SK-N-SH treated with all-trans-retinoic acid at 6 μM for 48 hours (cell line): ENCODE measurements at regions not wholly inside any gene's neighbourhood (a gene's known extent, or its start where the extent isn't known, plus 50 kb on each side); places are given as distances from the start of the nearest gene placed in this dataset.
A peak's percentile ranks its signal among the peaks of the same experiment; 100 is the strongest.

ENCODE experiments used
- ATAC-seq: fragments of 200-7000 bp; cut with Tn5 transposase; 3 replicates; pipeline ENCODE4 v1.9.1; 2020; ENCODE audit warnings: mild to moderate bottlenecking, moderate library complexity
- ARNTL ChIP-seq: fragments of 450-650 bp; formaldehyde crosslinking; IDR thresholded peaks from 2 replicates; pipeline ENCODE4 v1.5.0; 2020; ENCODE audit warnings: low read depth, mild to moderate bottlenecking, moderate library complexity, borderline replicate concordance
- BACH2 ChIP-seq: fragments of 250-450 bp; sonication (Bioruptor Pico); IDR thresholded peaks from 2 replicates; pipeline ENCODE4 v1.9.0; 2021; ENCODE audit warnings: mild to moderate bottlenecking, borderline replicate concordance
- CREB5 ChIP-seq: fragments of 250-450 bp; sonication (Bioruptor Pico); IDR thresholded peaks from 2 replicates; pipeline ENCODE4 v1.5.1; 2020; ENCODE audit warnings: low read depth, mild to moderate bottlenecking, moderate library complexity
- CSRNP3 ChIP-seq: fragments of 250-450 bp; sonication (Bioruptor Pico); IDR thresholded peaks from 2 replicates; pipeline ENCODE4 v1.5.1; 2021; ENCODE audit warnings: mild to moderate bottlenecking, moderate library complexity
- ESRRG ChIP-seq: fragments of 250-450 bp; sonication (Bioruptor Pico); IDR thresholded peaks from 2 replicates; pipeline ENCODE4 v1.6.1; 2021; ENCODE audit warnings: mild to moderate bottlenecking
- GLIS3 ChIP-seq: fragments of 250-450 bp; sonication (Bioruptor Pico); IDR thresholded peaks from 2 replicates; pipeline ENCODE4 v1.5.0; 2020; ENCODE audit warnings: mild to moderate bottlenecking, moderate library complexity
- ISL1 ChIP-seq: fragments of 250-450 bp; sonication (Bioruptor Pico); IDR thresholded peaks from 2 replicates; pipeline ENCODE4 v2.1.2; 2022; ENCODE audit warnings: mild to moderate bottlenecking, moderate library complexity
- PATZ1 ChIP-seq: fragments of 250-450 bp; sonication (Bioruptor Pico); IDR thresholded peaks from 2 replicates; pipeline ENCODE4 v1.8.0; 2020; ENCODE audit warnings: mild to moderate bottlenecking, moderate library complexity, borderline replicate concordance
- POU6F1 ChIP-seq: fragments of 250-450 bp; sonication (Bioruptor Pico); IDR thresholded peaks from 2 replicates; pipeline ENCODE4 v1.8.0; 2021; ENCODE audit warnings: low read depth, mild to moderate bottlenecking, moderate library complexity, borderline replicate concordance
- PPARA ChIP-seq: fragments of 250-450 bp; sonication (Bioruptor Pico); IDR thresholded peaks from 2 replicates; pipeline ENCODE4 v1.5.0; 2020; ENCODE audit warnings: mild to moderate bottlenecking, borderline replicate concordance
- RARB ChIP-seq: fragments of 250-450 bp; sonication (Bioruptor Pico); IDR thresholded peaks from 2 replicates; pipeline ENCODE4 v1.8.0; 2021; ENCODE audit warnings: mild to moderate bottlenecking, moderate library complexity
- SNAI2 ChIP-seq: fragments of 250-450 bp; sonication (Bioruptor Pico); IDR thresholded peaks from 2 replicates; pipeline ENCODE4 v1.5.0; 2020; ENCODE audit warnings: mild to moderate bottlenecking, moderate library complexity
- TCF4 ChIP-seq: fragments of 250-450 bp; sonication (Bioruptor Pico); IDR thresholded peaks from 2 replicates; pipeline ENCODE4 v1.8.0; 2021; ENCODE audit warnings: mild to moderate bottlenecking, moderate library complexity, borderline replicate concordance
- TOX ChIP-seq: fragments of 250-450 bp; sonication (Bioruptor Pico); IDR thresholded peaks from 2 replicates; pipeline ENCODE4 v1.8.0; 2021; ENCODE audit warnings: mild to moderate bottlenecking, moderate library complexity, borderline replicate concordance
- TSHZ2 ChIP-seq: fragments of 250-450 bp; sonication (Bioruptor Pico); IDR thresholded peaks from 2 replicates; pipeline ENCODE4 v1.5.0; 2020; ENCODE audit warnings: mild to moderate bottlenecking, moderate library complexity
- ZC3H10 ChIP-seq: fragments of 250-450 bp; sonication (Bioruptor Pico); IDR thresholded peaks from 2 replicates; pipeline ENCODE4 v1.5.1; 2021; ENCODE audit warnings: mild to moderate bottlenecking, moderate library complexity
- ZFP3 ChIP-seq: fragments of 250-450 bp; sonication (Bioruptor Pico); IDR thresholded peaks from 2 replicates; pipeline ENCODE4 v1.5.0; 2020; ENCODE audit warnings: mild to moderate bottlenecking, moderate library complexity
- ZNF565 ChIP-seq: fragments of 450-650 bp; formaldehyde crosslinking; conservative IDR thresholded peaks from 2 replicates; pipeline ENCODE4 v1.5.0; 2020; ENCODE audit warnings: low read depth, mild to moderate bottlenecking, moderate library complexity
- ZNF70 ChIP-seq: fragments of 450-650 bp; formaldehyde crosslinking; IDR thresholded peaks from 2 replicates; pipeline ENCODE4 v1.5.0; 2020; ENCODE audit warnings: mild to moderate bottlenecking, moderate library complexity
- ZNF8 ChIP-seq: fragments of 450-650 bp; formaldehyde crosslinking; IDR thresholded peaks from 2 replicates; pipeline ENCODE4 v1.5.0; 2020; ENCODE audit warnings: mild to moderate bottlenecking, moderate library complexity

- ATAC-seq: no peak
Measured at GRCh38 chr3:153250446-153250845, 88.4 kb downstream of the RAP2B start.

GRCh38 chr3:153252963-153253362 lies 90.9 kb downstream of the RAP2B start:
- ATAC-seq: peak; percentile 48; the same call in 2 of the 3 replicates
- TF ChIP-seq ZNF70 (no peak), POU6F1 (CRISPR knock-in tag) (no peak), CREB5 (no peak), PATZ1 (CRISPR knock-in tag) (no peak), ISL1 (no peak), ZNF565 (CRISPR knock-in tag) (no peak), ZC3H10 (CRISPR knock-in tag) (no peak), ARNTL (no peak), ESRRG (CRISPR knock-in tag) (no peak), ZFP3 (CRISPR knock-in tag) (no peak), RARB (CRISPR knock-in tag) (no peak)

More at GRCh38 chr3:153250446-153250845, 88.4 kb downstream of the RAP2B start:
- no peak for TF ChIP-seq GLIS3 (CRISPR knock-in tag)
- no peak for TF ChIP-seq ESRRG (CRISPR knock-in tag)
- TF ChIP-seq CSRNP3 (CRISPR knock-in tag): no peak
- TF ChIP-seq PATZ1 (CRISPR knock-in tag): no peak
- no peak for TF ChIP-seq ARNTL
- TF ChIP-seq ZNF565 (CRISPR knock-in tag): no peak
- no peak for TF ChIP-seq TSHZ2 (CRISPR knock-in tag)
- no peak for TF ChIP-seq ZNF8 (CRISPR knock-in tag)
- no peak for TF ChIP-seq ZC3H10 (CRISPR knock-in tag)
- TF ChIP-seq RARB (CRISPR knock-in tag): no peak
- TF ChIP-seq POU6F1 (CRISPR knock-in tag): no peak
- no peak for TF ChIP-seq TOX
- TF ChIP-seq ZNF70: no peak
- TF ChIP-seq PPARA (CRISPR knock-in tag): no peak
- no peak for TF ChIP-seq BACH2
- no peak for TF ChIP-seq ISL1
- TF ChIP-seq SNAI2: no peak
- no peak for TF ChIP-seq TCF4 (CRISPR knock-in tag)
